Peyer's patch (tissue), 4 donors: ENCODE measurements at regions not wholly inside any gene's neighbourhood (a gene's known extent, or its start where the extent isn't known, plus 50 kb on each side); places are given as distances from the start of the nearest gene placed in this dataset.

Experiments
- CTCF ChIP-seq, 6 experiments: fragments of 450-650 bp in 4 of 6; fragments of 200-600 bp in 2 of 6; sonication (generic) in 1 of 6; IDR thresholded peaks; one replicate each; pipeline ENCODE4 v1.5.1; 2017 to 2019; ENCODE audit warnings: antibody characterized with exemption in 6 of 6, mild to moderate bottlenecking in 3 of 6, moderate library complexity in 1 of 6
- POLR2A ChIP-seq, 2 donors: fragments of 450-650 bp; IDR thresholded peaks; one replicate each; pipeline ENCODE4 v1.5.1; 2017; ENCODE audit warnings: antibody characterized with exemption in 2 of 2, mild to moderate bottlenecking in 2 of 2, moderate library complexity in 2 of 2

GRCh38 chrX:125673758-125674157 is 354.1 kb downstream of the TEX13C start:
- no peak for TF ChIP-seq CTCF (IDR thresholded peaks at IDR 0.05)
- TF ChIP-seq POLR2A (IDR thresholded peaks at IDR 0.05) = no peak
